ENCODE measurements at regions not wholly inside any gene's neighbourhood (a gene's known extent, or its start where the extent isn't known, plus 50 kb on each side); places are given as distances from the start of the nearest gene placed in this dataset.

DNA sequence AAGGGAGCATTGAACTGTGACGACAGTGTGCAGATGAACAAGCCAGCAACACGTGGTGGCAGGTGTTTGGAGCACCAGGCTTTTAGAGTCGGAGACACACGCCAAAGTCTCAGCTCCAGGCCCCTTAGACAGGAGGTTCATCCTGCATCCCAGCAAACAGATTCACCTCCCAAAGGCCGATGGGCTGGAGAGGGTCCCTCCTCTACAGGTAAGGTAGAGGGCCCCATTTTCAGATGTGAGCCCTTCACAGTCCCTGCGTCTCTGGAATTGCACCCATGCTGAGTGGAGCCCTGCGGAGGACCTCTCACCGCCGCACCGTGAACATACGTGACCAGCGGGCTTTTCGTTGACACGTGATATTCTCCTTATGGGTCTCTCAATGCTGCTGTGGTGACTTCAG lies 109.0 kb upstream of the B3GAT1 start:
- TF ChIP-seq, protein P1, sequence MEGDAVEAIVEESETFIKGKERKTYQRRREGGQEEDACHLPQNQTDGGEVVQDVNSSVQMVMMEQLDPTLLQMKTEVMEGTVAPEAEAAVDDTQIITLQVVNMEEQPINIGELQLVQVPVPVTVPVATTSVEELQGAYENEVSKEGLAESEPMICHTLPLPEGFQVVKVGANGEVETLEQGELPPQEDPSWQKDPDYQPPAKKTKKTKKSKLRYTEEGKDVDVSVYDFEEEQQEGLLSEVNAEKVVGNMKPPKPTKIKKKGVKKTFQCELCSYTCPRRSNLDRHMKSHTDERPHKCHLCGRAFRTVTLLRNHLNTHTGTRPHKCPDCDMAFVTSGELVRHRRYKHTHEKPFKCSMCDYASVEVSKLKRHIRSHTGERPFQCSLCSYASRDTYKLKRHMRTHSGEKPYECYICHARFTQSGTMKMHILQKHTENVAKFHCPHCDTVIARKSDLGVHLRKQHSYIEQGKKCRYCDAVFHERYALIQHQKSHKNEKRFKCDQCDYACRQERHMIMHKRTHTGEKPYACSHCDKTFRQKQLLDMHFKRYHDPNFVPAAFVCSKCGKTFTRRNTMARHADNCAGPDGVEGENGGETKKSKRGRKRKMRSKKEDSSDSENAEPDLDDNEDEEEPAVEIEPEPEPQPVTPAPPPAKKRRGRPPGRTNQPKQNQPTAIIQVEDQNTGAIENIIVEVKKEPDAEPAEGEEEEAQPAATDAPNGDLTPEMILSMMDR (IDR thresholded peaks at IDR 0.05) = no peak
- no peak for TF ChIP-seq POLR2A (IDR thresholded peaks at IDR 0.05)

Measured in lower leg skin (tissue), 3 donors.